ENCODE measurements at regions not wholly inside any gene's neighbourhood (a gene's known extent, or its start where the extent isn't known, plus 50 kb on each side); places are given as distances from the start of the nearest gene placed in this dataset.

DNA sequence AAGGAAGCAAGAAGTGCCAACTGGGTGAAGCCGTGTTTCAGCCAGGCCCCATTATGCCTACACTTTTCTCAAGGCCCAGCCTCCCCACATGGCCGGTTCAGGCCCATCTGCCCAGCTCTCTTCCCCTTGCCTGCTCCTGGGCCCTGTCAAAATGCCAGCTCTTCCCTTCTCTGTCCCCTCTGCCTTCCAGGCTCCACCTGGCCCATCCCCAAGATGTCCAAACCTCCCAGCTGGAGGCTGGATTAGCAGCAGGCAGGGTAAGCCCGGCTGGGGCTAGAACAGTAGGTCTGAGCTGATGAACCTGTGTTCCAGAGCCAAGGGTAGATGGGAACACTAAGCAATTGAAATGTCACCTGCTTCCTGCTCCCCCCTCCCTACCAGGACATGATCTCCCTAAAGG, 64.1 kb upstream of the HSPA9 start:
- H3K27me3 Mint-ChIP-seq (ENCODE audit: low read depth) = no peaks in the 10 kb centered on the region
- ATAC-seq = no peak

DNA sequence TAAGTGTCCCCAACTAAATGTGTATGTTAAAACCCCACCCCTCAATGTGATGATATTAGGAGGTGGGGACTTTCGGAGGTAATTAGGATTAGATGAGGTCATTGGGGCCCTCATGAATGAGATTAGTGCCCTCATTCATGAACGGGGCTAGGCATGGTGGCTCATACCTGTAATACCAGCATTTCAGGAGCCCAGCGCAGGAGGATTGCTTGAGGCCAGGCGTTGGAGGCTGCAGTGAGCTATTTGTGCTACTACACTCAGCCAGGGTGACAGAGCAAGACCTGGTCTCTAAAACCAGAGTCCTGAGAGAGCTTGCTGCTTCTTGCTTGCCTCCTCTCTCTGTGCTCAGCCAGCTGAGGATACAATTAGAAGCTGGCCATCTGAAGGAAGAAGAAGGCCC, 62.1 kb upstream of the HSPA9 start:
- Mint-ChIP-seq H3K9me3 (no peaks in the 10 kb centered on the region), H3K27ac (no peak overlapping the region), H3K4me1 (peaks cover 39% of the 10 kb centered on the region), H3K27me3 (ENCODE audit: low read depth) (no peaks in the 10 kb centered on the region; the same call in 1 of the 2 replicates), H3K36me3 (no peaks in the 10 kb centered on the region), H3K4me3 (no peak overlapping the region)
- ChIA-PET POLR2A (no interaction called here), CTCF (no interaction called here)
- DNase-seq (ENCODE audit: low spot score) = no peak
- no peak for TF ChIP-seq MLX (CRISPR knock-in tag; IDR thresholded peaks at IDR 0.05)
- TF ChIP-seq, protein P1, sequence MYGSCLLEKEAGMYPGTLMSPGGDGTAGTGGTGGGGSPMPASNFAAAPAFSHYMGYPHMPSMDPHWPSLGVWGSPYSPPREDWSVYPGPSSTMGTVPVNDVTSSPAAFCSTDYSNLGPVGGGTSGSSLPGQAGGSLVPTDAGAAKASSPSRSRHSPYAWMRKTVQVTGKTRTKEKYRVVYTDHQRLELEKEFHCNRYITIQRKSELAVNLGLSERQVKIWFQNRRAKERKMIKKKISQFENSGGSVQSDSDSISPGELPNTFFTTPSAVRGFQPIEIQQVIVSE (CRISPR knock-in tag; IDR thresholded peaks at IDR 0.05; ENCODE audit: borderline replicate concordance) = no peak
- TF ChIP-seq ZNF423 (CRISPR knock-in tag; IDR thresholded peaks at IDR 0.05) = no peak
- TF ChIP-seq RELA (CRISPR knock-in tag; IDR thresholded peaks at IDR 0.05; ENCODE audit: borderline replicate concordance) = no peak
- TF ChIP-seq OVOL2 (CRISPR knock-in tag; IDR thresholded peaks at IDR 0.05; ENCODE audit: borderline replicate concordance) = no peak
- TF ChIP-seq, protein P2, sequence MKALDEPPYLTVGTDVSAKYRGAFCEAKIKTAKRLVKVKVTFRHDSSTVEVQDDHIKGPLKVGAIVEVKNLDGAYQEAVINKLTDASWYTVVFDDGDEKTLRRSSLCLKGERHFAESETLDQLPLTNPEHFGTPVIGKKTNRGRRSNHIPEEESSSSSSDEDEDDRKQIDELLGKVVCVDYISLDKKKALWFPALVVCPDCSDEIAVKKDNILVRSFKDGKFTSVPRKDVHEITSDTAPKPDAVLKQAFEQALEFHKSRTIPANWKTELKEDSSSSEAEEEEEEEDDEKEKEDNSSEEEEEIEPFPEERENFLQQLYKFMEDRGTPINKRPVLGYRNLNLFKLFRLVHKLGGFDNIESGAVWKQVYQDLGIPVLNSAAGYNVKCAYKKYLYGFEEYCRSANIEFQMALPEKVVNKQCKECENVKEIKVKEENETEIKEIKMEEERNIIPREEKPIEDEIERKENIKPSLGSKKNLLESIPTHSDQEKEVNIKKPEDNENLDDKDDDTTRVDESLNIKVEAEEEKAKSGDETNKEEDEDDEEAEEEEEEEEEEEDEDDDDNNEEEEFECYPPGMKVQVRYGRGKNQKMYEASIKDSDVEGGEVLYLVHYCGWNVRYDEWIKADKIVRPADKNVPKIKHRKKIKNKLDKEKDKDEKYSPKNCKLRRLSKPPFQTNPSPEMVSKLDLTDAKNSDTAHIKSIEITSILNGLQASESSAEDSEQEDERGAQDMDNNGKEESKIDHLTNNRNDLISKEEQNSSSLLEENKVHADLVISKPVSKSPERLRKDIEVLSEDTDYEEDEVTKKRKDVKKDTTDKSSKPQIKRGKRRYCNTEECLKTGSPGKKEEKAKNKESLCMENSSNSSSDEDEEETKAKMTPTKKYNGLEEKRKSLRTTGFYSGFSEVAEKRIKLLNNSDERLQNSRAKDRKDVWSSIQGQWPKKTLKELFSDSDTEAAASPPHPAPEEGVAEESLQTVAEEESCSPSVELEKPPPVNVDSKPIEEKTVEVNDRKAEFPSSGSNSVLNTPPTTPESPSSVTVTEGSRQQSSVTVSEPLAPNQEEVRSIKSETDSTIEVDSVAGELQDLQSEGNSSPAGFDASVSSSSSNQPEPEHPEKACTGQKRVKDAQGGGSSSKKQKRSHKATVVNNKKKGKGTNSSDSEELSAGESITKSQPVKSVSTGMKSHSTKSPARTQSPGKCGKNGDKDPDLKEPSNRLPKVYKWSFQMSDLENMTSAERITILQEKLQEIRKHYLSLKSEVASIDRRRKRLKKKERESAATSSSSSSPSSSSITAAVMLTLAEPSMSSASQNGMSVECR (CRISPR knock-in tag; IDR thresholded peaks at IDR 0.05; ENCODE audit: borderline replicate concordance) = no peak
- TF ChIP-seq ZNF512 (CRISPR knock-in tag; IDR thresholded peaks at IDR 0.05; ENCODE audit: borderline replicate concordance) = no peak
- TF ChIP-seq NFATC4 (CRISPR knock-in tag; IDR thresholded peaks at IDR 0.05) = no peak
- ATAC-seq = no peak

More for the DNA sequence above, 64.1 kb upstream of the HSPA9 start:
- H3K36me3 Mint-ChIP-seq = no peaks in the 10 kb centered on the region
- peaks cover 42% of the 10 kb centered on the region for H3K4me1 Mint-ChIP-seq
- H3K27ac Mint-ChIP-seq = no peak overlapping the region
- no peak overlapping the region for H3K4me3 Mint-ChIP-seq
- ChIA-PET POLR2A (no interaction called here), CTCF (interaction anchor here (0.7 to 5.5 kb wide), 7 partner anchors 8 to 86 kb away, joined by 4 to 43 read pairs (median 9); no protein-coding TSS in a partner anchor)
- no peak for DNase-seq (ENCODE audit: low spot score)
- H3K9me3 Mint-ChIP-seq = no peaks in the 10 kb centered on the region
- TF ChIP-seq ZNF423 (CRISPR knock-in tag; IDR thresholded peaks at IDR 0.05) = no peak

- no peak for TF ChIP-seq JAZF1 (CRISPR knock-in tag; IDR thresholded peaks at IDR 0.05)
- no peak for TF ChIP-seq IRF1 (CRISPR knock-in tag; IDR thresholded peaks at IDR 0.05)
- TF ChIP-seq EMX1 (CRISPR knock-in tag; IDR thresholded peaks at IDR 0.05) = no peak
- no peak for TF ChIP-seq NR1H2 (CRISPR knock-in tag; IDR thresholded peaks at IDR 0.05)
- TF ChIP-seq ZNF532 (CRISPR knock-in tag; IDR thresholded peaks at IDR 0.05; ENCODE audit: borderline replicate concordance) = no peak
- no peak for TF ChIP-seq SMAD3 (CRISPR knock-in tag; IDR thresholded peaks at IDR 0.05; ENCODE audit: borderline replicate concordance)
- no peak for TF ChIP-seq MLX (CRISPR knock-in tag; IDR thresholded peaks at IDR 0.05)
- no peak for TF ChIP-seq ATF1 (CRISPR knock-in tag; IDR thresholded peaks at IDR 0.05)
- no peak for TF ChIP-seq CBFB (CRISPR knock-in tag; IDR thresholded peaks at IDR 0.05; ENCODE audit: low read depth)
- H3K27ac Mint-ChIP-seq = no peak overlapping the region
- no peaks in the 10 kb centered on the region for H3K36me3 Mint-ChIP-seq
- no peaks in the 10 kb centered on the region; the same call in 1 of the 2 replicates for H3K27me3 Mint-ChIP-seq (ENCODE audit: low read depth)
- ChIA-PET POLR2A (no interaction called here), CTCF (no interaction called here)
- H3K4me1 Mint-ChIP-seq = peaks cover 32% of the 10 kb centered on the region
- DNase-seq (ENCODE audit: low spot score) (no peak), ATAC-seq (no peak)
- no peaks in the 10 kb centered on the region for H3K9me3 Mint-ChIP-seq
- no peak overlapping the region for H3K4me3 Mint-ChIP-seq
Observed at GRCh38 chr5:138636398-138636944, 61.3 kb upstream of the HSPA9 start.
